ENCODE measurements at regions not wholly inside any gene's neighbourhood (a gene's known extent, or its start where the extent isn't known, plus 50 kb on each side); places are given as distances from the start of the nearest gene placed in this dataset.

- peak; percentile 79 for DNase-seq (ENCODE audit: low read depth)
- H3K4me3 ChIP-seq (ENCODE audit: low read length): no peak overlapping the region
- TF ChIP-seq CTCF (IDR thresholded peaks at IDR 0.05; ENCODE audit: insufficient read depth, low read depth, low read length, missing control alignments): no peak
Observed at GRCh38 chr1:94725566-94725965, 94.6 kb upstream of the SLC44A3 start.

- no peak overlapping the region for H3K4me3 ChIP-seq (ENCODE audit: low read length)
- no peak for TF ChIP-seq CTCF (IDR thresholded peaks at IDR 0.05; ENCODE audit: insufficient read depth, low read depth, low read length, missing control alignments)
- peak; percentile 47 for DNase-seq (ENCODE audit: low read depth)
Observed at GRCh38 chr1:94723894-94724293, 96.3 kb upstream of the SLC44A3 start.

- H3K4me3 ChIP-seq (ENCODE audit: low read length): no peak overlapping the region
- DNase-seq (ENCODE audit: low read depth): no peak
- no peak for TF ChIP-seq CTCF (IDR thresholded peaks at IDR 0.05; ENCODE audit: insufficient read depth, low read depth, low read length, missing control alignments)
Observed at GRCh38 chr1:94723463-94723862, 96.7 kb upstream of the SLC44A3 start.

- TF ChIP-seq CTCF (IDR thresholded peaks at IDR 0.05; ENCODE audit: insufficient read depth, low read depth, low read length, missing control alignments): no peak
- H3K4me3 ChIP-seq (ENCODE audit: low read length): no peak overlapping the region
- DNase-seq (ENCODE audit: low read depth): no peak
Observed at GRCh38 chr1:94722181-94722580, 98.0 kb upstream of the SLC44A3 start.

- H3K4me3 ChIP-seq (ENCODE audit: low read length): no peak overlapping the region
- no peak for TF ChIP-seq CTCF (IDR thresholded peaks at IDR 0.05; ENCODE audit: insufficient read depth, low read depth, low read length, missing control alignments)
- DNase-seq (ENCODE audit: low read depth): no peak
Observed at GRCh38 chr1:94721240-94721639, 98.9 kb upstream of the SLC44A3 start.

- no peak for TF ChIP-seq CTCF (IDR thresholded peaks at IDR 0.05; ENCODE audit: insufficient read depth, low read depth, low read length, missing control alignments)
- no peak overlapping the region for H3K4me3 ChIP-seq (ENCODE audit: low read length)
- DNase-seq (ENCODE audit: low read depth): no peak
Observed at GRCh38 chr1:94719926-94720793, 100.0 kb upstream of the SLC44A3 start.

- DNase-seq (ENCODE audit: low read depth): no peak
- H3K4me3 ChIP-seq (ENCODE audit: low read length): no peak overlapping the region
- TF ChIP-seq CTCF (IDR thresholded peaks at IDR 0.05; ENCODE audit: insufficient read depth, low read depth, low read length, missing control alignments): no peak
Observed at GRCh38 chr1:94716965-94717364, 103.2 kb upstream of the SLC44A3 start.
